HepG2 (cell line): ENCODE measurements at regions not wholly inside any gene's neighbourhood (a gene's known extent, or its start where the extent isn't known, plus 50 kb on each side); places are given as distances from the start of the nearest gene placed in this dataset.
A peak's percentile ranks its signal among the peaks of the same experiment; 100 is the strongest.

Experiments
- ATAC-seq: fragments of 200-7000 bp; cut with Tn5 transposase; 3 replicates; pipeline ENCODE4 v1.9.1; 2020; ENCODE audit warnings: mild to moderate bottlenecking, moderate library complexity
- BruUV-seq: library from RNA; stranded (reverse); fragments of 400-500 nt; replicated peaks from 2 replicates; lab custom pipeline; 2021; lab: Mats Ljungman, UMichigan
- CTCF ChIA-PET: fragments of 300-600 bp; formaldehyde crosslinking; extraction: SDS; loops from one replicate; lab custom pipeline; 2021; ENCODE audit warnings: low total read pairs, inconsistent platforms, low intra/inter-chr PET ratio; lab: Yijun Ruan, JAX
- POLR2A ChIA-PET: fragments of 350-600 bp; sonication (Branson Sonifier 250); formaldehyde crosslinking; loops from one replicate; lab custom pipeline; 2020; ENCODE audit warnings: antibody characterized with exemption, inconsistent platforms; lab: Yijun Ruan, JAX
- DNase-seq: peaks from one replicate; pipeline ENCODE4 v3.0.0-alpha.2; 2015; ENCODE audit warnings: low spot score
- FAIRE-seq: peaks from 3 replicates; lab custom pipeline; 2011; peaks lifted over from hg19 to GRCh38; lab: Jason Lieb, UNC
- H2AFZ ChIP-seq: one replicate; pipeline ENCODE4 v1.6.1; 2011; ENCODE audit warnings: low read length, inconsistent platforms
- H3K27ac ChIP-seq: fragments of 300-600 bp; 3 replicates; pipeline ENCODE4 v1.8.0; 2011; ENCODE audit warnings: mixed run types, mild to moderate bottlenecking, mixed read lengths, low read length, inconsistent platforms; ENCODE audit not compliant: insufficient read depth; ENCODE audit errors: extremely low read length
- H3K27me3 ChIP-seq, 2 experiments: fragments of 200-600 bp in 1 of 2; 2 replicates in 1 of 2; 3 replicates in 1 of 2; pipeline versions ENCODE4 v1.6.0 to v1.8.0; 2011; ENCODE audit warnings: low read length in 2 of 2, mild to moderate bottlenecking in 2 of 2, moderate library complexity in 2 of 2, inconsistent platforms in 1 of 2; ENCODE audit not compliant: insufficient read depth in 2 of 2, control insufficient read depth in 1 of 2
- H3K36me3 ChIP-seq, 2 experiments: fragments of 200-600 bp in 1 of 2; replicated peaks in 1 of 2; 2 replicates in 1 of 2; 3 replicates in 1 of 2; pipeline versions ENCODE4 v1.5.1 to v1.8.0; 2011; ENCODE audit warnings: low read length in 2 of 2, inconsistent platforms in 1 of 2; ENCODE audit not compliant: insufficient read depth in 2 of 2, control insufficient read depth in 1 of 2
- H3K4me1 ChIP-seq: 2 replicates; pipeline ENCODE4 v1.5.1; 2012; ENCODE audit warnings: low read length, inconsistent platforms; ENCODE audit not compliant: insufficient read depth
- H3K4me2 ChIP-seq: 2 replicates; pipeline ENCODE4 v1.6.0; 2011; ENCODE audit warnings: low read depth, low read length, inconsistent platforms
- H3K4me3 ChIP-seq, 3 experiments: fragments of 200-600 bp in 1 of 3; sonication (generic), shearing (Covaris generic) in 1 of 3; replicated peaks in 1 of 3; 2 replicates each; pipeline ENCODE4 v1.5.1; 2011 to 2016; ENCODE audit warnings: low read length in 3 of 3, inconsistent platforms in 2 of 3, low read depth in 2 of 3, mild to moderate bottlenecking in 2 of 3, control low read depth in 1 of 3, mixed read lengths in 1 of 3; ENCODE audit not compliant: insufficient read depth in 1 of 3
- H3K79me2 ChIP-seq: one replicate; pipeline ENCODE4 v1.6.1; 2011; ENCODE audit warnings: low read length, inconsistent platforms; ENCODE audit not compliant: insufficient read depth
- H3K9ac ChIP-seq: 2 replicates; pipeline ENCODE4 v1.6.0; 2011; ENCODE audit warnings: mild to moderate bottlenecking, low read depth, low read length, inconsistent platforms; ENCODE audit not compliant: insufficient read depth
- H3K9me3 ChIP-seq: 2 replicates; pipeline ENCODE4 v1.5.1; 2012; ENCODE audit warnings: mild to moderate bottlenecking, low read length
- H4K20me1 ChIP-seq: 2 replicates; pipeline ENCODE4 v1.6.0; 2011; ENCODE audit warnings: inconsistent platforms, mild to moderate bottlenecking, low read length, moderate library complexity; ENCODE audit not compliant: insufficient read depth
- RAD51 ChIP-seq: fragments of 450-650 bp; IDR thresholded peaks from 2 replicates; pipeline ENCODE4 v1.6.1; 2016; ENCODE audit warnings: borderline replicate concordance
- RARG ChIP-seq: sonication (generic); formaldehyde crosslinking; IDR thresholded peaks from 2 replicates; pipeline ENCODE4 v1.4.0; 2020; ENCODE audit warnings: low read depth, mild to moderate bottlenecking, missing genetic modification reagents
- SMYD3 ChIP-seq: sonication (generic); formaldehyde crosslinking; IDR thresholded peaks from 2 replicates; pipeline ENCODE4 v1.8.1; 2023; ENCODE audit warnings: mild to moderate bottlenecking, missing genetic modification reagents
- ZNF256 ChIP-seq: sonication (generic); formaldehyde crosslinking; conservative IDR thresholded peaks from 2 replicates; pipeline ENCODE4 v1.4.0; 2020; ENCODE audit warnings: missing genetic modification reagents
- ZNF354B ChIP-seq: sonication (generic); formaldehyde crosslinking; IDR thresholded peaks from 2 replicates; pipeline ENCODE4 v1.8.0; 2022; ENCODE audit warnings: mild to moderate bottlenecking, missing genetic modification reagents
- ZNF563 ChIP-seq: sonication (generic); formaldehyde crosslinking; IDR thresholded peaks from 2 replicates; pipeline ENCODE4 v1.8.0; 2022; ENCODE audit warnings: mild to moderate bottlenecking, moderate library complexity, missing genetic modification reagents
- WGBS: methylation state at CpG from one replicate; pipeline ENCODE4 v1.1.6; 2017; ENCODE audit warnings: low lambda C conversion rate; 5-methylcytosine and 5-hydroxymethylcytosine counted together
- in situ Hi-C: cut with HindIII; loops from 2 replicates; pipeline ENCODE4 v1.10.0; 2017; ENCODE audit warnings: low pct_unique_long_range_greater_than_20kb; ENCODE audit not compliant: extremely low pct_ligation_motif_present
- intact Hi-C: fragments of 100-400 bp; cut with micrococcal nuclease; formaldehyde crosslinking; loops from one replicate; pipeline ENCODE4 v1.10.0; 2022; ENCODE audit not compliant: unreplicated experiment
- TF ChIP-seq, protein P1 (sequence below): sonication (generic); formaldehyde crosslinking; IDR thresholded peaks from 2 replicates; pipeline ENCODE4 v1.8.1; 2023; ENCODE audit warnings: mild to moderate bottlenecking, missing genetic modification reagents
- TF ChIP-seq, protein P2 (sequence below): sonication (generic); formaldehyde crosslinking; IDR thresholded peaks from 2 replicates; pipeline ENCODE4 v1.8.0; 2023; ENCODE audit warnings: mild to moderate bottlenecking, missing genetic modification reagents
- TF ChIP-seq, protein P3 (sequence below), 2 experiments: sonication (generic) in 1 of 2; formaldehyde crosslinking in 1 of 2; IDR thresholded peaks; 2 replicates each; pipeline versions ENCODE4 v1.5.1 to v1.6.1; 2011 to 2020; ENCODE audit warnings: borderline replicate concordance in 1 of 2, low read depth in 1 of 2, low read length in 1 of 2, mild to moderate bottlenecking in 1 of 2, missing genetic modification reagents in 1 of 2, moderate library complexity in 1 of 2
- TF ChIP-seq, protein P4 (sequence below): sonication (generic); formaldehyde crosslinking; conservative IDR thresholded peaks from 2 replicates; pipeline ENCODE4 v1.8.0; 2022; ENCODE audit warnings: mild to moderate bottlenecking, moderate library complexity, missing genetic modification reagents

DNA sequence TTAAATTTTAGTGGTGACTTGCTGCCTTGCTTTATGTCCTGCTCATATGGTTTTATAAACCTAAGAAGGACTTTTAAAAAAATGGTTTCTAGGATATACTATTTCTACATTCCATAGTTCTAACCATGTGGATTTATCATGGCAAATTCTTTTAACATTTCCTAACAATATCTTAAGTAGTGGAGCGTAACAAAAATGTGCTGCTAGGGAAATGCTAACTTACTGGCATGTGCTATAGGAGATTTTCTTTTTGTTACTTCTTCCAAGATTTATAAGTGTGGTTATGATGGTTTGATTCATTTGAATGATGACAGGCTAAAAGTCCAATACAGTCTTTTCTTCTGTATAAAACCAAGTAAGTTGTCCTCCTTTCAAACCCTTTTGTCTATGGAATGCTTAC is 713.7 kb downstream of the SLITRK1 start (continued):
- TF ChIP-seq, protein P1, sequence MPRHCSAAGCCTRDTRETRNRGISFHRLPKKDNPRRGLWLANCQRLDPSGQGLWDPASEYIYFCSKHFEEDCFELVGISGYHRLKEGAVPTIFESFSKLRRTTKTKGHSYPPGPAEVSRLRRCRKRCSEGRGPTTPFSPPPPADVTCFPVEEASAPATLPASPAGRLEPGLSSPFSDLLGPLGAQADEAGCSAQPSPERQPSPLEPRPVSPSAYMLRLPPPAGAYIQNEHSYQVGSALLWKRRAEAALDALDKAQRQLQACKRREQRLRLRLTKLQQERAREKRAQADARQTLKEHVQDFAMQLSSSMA (CRISPR knock-in tag): no peak
- TF ChIP-seq ZNF256 (CRISPR knock-in tag): no peak
- no peak for TF ChIP-seq ZNF354B (CRISPR knock-in tag)
- no peak for TF ChIP-seq SMYD3
- TF ChIP-seq RARG (CRISPR knock-in tag): no peak
- TF ChIP-seq, protein P2, sequence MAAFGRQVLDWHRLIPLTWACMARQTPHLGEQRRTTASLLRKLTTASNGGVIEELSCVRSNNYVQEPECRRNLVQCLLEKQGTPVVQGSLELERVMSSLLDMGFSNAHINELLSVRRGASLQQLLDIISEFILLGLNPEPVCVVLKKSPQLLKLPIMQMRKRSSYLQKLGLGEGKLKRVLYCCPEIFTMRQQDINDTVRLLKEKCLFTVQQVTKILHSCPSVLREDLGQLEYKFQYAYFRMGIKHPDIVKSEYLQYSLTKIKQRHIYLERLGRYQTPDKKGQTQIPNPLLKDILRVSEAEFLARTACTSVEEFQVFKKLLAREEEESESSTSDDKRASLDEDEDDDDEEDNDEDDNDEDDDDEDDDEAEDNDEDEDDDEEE: no peak
- TF ChIP-seq, all 625 proteins: peak for 0

DNA sequence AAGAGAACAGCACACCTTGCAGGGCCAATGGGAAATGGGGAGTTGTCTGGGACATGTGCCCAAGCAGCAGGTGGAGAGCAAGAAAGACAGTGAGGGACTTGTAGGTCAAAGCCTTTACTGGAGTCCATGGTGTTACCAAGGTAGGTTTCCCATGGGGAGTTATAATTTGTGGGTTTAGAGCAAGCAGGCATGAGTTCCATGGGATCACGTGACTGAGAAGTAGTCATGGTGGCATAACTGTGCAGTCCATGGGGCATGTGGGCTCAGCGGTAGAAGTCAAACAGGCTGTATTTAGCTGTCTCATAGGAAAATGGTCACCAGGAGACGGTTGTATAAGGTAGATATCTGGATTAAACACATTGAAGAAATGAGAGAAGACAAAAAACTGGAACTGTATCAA is 715.1 kb downstream of the SLITRK1 start:
- FAIRE-seq (no peak), ATAC-seq (no peak), DNase-seq (no peak)
- no peaks in the 10 kb centered on the region for H3K4me1 ChIP-seq
- ChIA-PET CTCF (no interaction called here), POLR2A (no interaction called here)
- H3K9me3 ChIP-seq: peaks cover 13% of the 10 kb centered on the region
- no peak overlapping the region for H3K9ac ChIP-seq
- H3K4me3 ChIP-seq: no peak overlapping the region
- in situ Hi-C loops: no loop called here
- BruUV-seq: no TSS peak
- no peaks in the 10 kb centered on the region for H3K36me3 ChIP-seq
- no peak overlapping the region for H2AFZ ChIP-seq
- no peaks in the 10 kb centered on the region for H3K27me3 ChIP-seq
- H4K20me1 ChIP-seq: no peaks in the 10 kb centered on the region
- intact Hi-C loops: no loop called here
- TF ChIP-seq, protein P3, sequence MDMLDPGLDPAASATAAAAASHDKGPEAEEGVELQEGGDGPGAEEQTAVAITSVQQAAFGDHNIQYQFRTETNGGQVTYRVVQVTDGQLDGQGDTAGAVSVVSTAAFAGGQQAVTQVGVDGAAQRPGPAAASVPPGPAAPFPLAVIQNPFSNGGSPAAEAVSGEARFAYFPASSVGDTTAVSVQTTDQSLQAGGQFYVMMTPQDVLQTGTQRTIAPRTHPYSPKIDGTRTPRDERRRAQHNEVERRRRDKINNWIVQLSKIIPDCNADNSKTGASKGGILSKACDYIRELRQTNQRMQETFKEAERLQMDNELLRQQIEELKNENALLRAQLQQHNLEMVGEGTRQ (IDR thresholded peaks at IDR 0.05; ENCODE audit: low read depth, low read length): 0 out of 2 replicates have a peak, but pooled peaks have one; percentile 25
- TF ChIP-seq, protein P3 (CRISPR knock-in tag; IDR thresholded peaks at IDR 0.05; ENCODE audit: borderline replicate concordance): no peak
- TF ChIP-seq ZNF563 (CRISPR knock-in tag): no peak
- peak; percentile 79 for TF ChIP-seq RAD51
- TF ChIP-seq, protein P4, sequence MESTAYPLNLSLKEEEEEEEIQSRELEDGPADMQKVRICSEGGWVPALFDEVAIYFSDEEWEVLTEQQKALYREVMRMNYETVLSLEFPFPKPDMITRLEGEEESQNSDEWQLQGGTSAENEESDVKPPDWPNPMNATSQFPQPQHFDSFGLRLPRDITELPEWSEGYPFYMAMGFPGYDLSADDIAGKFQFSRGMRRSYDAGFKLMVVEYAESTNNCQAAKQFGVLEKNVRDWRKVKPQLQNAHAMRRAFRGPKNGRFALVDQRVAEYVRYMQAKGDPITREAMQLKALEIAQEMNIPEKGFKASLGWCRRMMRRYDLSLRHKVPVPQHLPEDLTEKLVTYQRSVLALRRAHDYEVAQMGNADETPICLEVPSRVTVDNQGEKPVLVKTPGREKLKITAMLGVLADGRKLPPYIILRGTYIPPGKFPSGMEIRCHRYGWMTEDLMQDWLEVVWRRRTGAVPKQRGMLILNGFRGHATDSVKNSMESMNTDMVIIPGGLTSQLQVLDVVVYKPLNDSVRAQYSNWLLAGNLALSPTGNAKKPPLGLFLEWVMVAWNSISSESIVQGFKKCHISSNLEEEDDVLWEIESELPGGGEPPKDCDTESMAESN: no peak
- 31% methylated on average over 3 of the region's 3 CpGs for WGBS
- no peak overlapping the region for H3K27ac ChIP-seq
- no peak overlapping the region for H3K4me2 ChIP-seq
- H3K79me2 ChIP-seq: no peaks in the 10 kb centered on the region
